Epithelial cell of proximal tubule (primary cell): ENCODE measurements at regions not wholly inside any gene's neighbourhood (a gene's known extent, or its start where the extent isn't known, plus 50 kb on each side); places are given as distances from the start of the nearest gene placed in this dataset.

ENCODE experiments used
- DNase-seq: peaks from one replicate; pipeline ENCODE4 v3.0.0-alpha.2; 2011; ENCODE audit warnings: low read depth
- H3K4me3 ChIP-seq: 2 replicates; pipeline ENCODE4 v1.5.1; 2011; ENCODE audit warnings: low read depth, mild to moderate bottlenecking, low read length
- TF ChIP-seq, protein P1 (sequence below): conservative IDR thresholded peaks from 2 replicates; pipeline ENCODE4 v1.5.1; 2012; ENCODE audit warnings: low read depth, mild to moderate bottlenecking, low read length

DNA sequence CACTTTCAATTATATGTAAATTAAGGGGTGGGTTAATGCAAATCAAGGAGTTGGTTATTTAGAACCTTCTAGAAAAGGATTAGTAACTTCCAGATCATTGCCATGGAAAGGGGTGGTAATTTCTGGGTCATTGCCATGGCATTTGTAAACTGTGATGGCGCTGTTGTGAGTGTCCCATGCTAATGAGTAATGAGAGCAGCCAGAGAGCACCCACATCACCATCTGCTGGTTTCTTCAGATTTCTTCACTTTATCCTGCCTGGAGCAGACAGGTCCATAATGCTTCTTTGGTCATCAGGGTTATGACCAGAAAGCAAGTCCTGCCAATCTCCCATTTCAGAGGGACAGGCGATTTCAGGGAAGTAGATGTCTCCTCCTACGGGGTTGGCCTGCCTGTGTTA, 311.3 kb upstream of the CNR1 start:
- H3K4me3 ChIP-seq: no peak overlapping the region
- no peak for DNase-seq
- TF ChIP-seq, protein P1, sequence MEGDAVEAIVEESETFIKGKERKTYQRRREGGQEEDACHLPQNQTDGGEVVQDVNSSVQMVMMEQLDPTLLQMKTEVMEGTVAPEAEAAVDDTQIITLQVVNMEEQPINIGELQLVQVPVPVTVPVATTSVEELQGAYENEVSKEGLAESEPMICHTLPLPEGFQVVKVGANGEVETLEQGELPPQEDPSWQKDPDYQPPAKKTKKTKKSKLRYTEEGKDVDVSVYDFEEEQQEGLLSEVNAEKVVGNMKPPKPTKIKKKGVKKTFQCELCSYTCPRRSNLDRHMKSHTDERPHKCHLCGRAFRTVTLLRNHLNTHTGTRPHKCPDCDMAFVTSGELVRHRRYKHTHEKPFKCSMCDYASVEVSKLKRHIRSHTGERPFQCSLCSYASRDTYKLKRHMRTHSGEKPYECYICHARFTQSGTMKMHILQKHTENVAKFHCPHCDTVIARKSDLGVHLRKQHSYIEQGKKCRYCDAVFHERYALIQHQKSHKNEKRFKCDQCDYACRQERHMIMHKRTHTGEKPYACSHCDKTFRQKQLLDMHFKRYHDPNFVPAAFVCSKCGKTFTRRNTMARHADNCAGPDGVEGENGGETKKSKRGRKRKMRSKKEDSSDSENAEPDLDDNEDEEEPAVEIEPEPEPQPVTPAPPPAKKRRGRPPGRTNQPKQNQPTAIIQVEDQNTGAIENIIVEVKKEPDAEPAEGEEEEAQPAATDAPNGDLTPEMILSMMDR: peak; percentile 25

DNA sequence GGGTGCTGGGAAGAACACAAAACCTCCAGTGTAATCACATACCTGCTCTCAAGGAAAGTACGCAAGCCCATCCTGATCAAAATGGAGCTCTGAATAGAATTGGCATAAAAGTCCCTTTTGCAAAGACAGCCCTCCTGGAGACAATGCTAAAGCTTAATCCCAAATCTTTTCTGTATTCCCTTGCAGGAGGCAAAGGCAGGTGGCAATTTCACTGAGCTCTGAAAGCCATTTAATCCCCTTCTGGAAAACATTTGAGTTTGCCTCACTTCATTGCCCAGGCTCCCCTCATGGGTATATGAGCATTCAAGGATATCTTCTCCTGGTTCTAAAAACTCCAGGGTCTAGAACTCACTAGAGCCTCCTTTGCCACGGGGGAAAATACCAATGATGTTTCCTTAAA, 310.2 kb upstream of the CNR1 start:
- TF ChIP-seq, protein P1: no peak
- DNase-seq: no peak
- H3K4me3 ChIP-seq: no peak overlapping the region

DNA sequence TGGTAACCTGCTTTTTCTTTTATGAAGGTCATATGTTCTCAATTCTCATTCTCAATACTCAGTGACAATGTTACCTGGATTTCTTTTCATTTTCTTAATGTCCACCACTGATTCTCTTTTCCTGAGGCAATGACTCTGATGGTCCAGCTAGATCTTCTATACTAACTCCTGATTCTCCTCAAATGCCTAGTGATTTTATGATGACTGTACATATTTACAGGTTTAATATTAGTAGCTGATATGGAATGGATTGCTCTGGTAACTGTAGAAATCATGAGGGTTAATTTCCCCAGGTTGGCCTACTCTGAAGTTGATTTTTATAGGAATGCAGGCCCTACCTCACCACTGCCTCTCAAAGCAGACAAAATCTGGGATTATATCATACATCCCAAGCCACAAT, 308.6 kb upstream of the CNR1 start:
- DNase-seq: no peak
- H3K4me3 ChIP-seq: no peak overlapping the region
- TF ChIP-seq, protein P1: no peak

DNA sequence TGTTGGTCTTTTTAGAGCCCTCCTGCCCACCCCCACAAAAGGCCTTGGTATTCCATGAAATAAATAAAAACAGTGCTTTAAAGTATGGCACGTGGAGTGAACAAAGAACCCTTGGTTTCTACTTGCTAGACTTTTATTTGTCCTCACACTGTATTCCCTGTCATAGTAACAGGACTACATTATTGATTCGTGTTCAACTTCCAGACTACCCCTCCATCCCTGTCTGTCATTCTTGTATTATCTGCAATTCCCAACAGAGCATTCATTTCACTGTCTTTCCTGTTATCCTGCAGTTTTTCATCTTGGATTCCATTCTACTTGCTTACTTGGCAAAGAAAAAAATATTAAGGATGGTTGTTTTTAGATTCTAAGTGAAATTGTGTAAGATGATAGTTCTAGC, 307.4 kb upstream of the CNR1 start:
- TF ChIP-seq, protein P1: no peak
- no peak overlapping the region for H3K4me3 ChIP-seq
- no peak for DNase-seq

DNA sequence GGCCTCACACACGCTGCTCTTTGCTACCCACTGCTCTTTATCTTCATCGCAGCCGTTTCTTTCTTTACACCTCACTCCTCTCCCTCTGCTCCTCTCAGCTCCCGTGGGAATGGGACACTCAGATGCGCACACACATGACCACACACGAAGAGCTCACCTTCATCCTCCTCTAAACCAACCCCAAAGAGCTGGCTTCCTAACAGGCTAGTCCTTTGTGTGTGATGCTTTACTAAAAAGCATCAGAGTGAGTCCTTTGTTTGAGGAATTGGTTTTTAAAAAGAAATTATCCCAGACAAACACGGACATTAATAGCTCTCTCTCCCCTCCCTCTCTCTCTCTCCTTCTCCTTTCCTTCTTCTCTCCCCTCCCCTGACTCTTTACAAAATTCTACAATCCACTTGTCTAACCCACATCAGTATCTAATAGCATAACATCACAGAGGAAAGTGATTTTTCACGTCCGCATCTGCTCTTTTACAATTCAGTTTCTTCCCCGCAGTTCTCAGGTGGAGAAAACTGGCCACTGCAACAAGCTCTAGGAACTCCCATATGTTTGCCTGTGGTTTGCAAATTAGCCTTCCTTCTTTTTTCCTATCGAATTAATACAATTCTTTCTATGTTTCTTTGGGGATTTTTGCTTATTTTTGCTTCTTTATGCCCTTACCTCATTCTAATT, 306.8 kb upstream of the CNR1 start:
- H3K4me3 ChIP-seq: no peak overlapping the region
- TF ChIP-seq, protein P1: no peak
- DNase-seq: no peak

DNA sequence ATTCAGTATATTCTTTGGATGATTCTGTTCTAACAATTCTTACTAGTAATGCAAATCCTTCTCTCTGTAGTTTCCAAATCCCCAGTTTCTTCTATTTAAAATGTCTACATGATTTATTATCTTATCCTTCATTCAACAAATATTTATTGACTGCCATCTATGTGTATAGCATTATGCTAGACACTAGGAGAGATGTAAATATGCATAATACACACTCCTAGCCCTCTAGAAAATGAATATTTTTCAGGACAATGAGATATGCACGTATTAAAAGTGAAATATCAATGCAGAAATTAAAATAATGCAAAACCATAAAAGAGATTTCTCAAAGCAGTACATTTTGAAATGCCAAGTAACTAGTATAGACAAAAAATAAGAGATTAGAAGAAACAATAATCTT, 293.5 kb upstream of the CNR1 start:
- H3K4me3 ChIP-seq: no peak overlapping the region
- DNase-seq: no peak
- TF ChIP-seq, protein P1: no peak

DNA sequence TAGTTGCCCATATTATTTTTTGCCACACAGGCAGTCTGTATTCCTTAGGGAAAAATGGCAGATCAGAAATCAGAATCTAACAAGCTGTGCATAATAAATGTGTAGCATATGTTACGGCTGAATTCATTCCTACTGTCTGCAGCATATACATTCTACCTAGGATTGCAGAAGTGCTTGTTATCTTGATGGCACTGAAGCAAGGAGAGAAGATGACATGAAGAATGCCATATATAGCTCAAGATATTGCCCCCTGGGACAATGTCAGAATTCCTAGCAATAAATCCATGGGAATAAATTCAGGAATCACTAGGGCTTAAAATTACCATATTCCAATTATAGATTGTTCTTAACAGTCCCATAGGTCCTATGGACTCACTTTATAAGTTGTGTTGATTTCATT, 293.0 kb upstream of the CNR1 start:
- H3K4me3 ChIP-seq: no peak overlapping the region
- DNase-seq: no peak
- TF ChIP-seq, protein P1: no peak
